Gastrocnemius medialis (tissue), 4 donors: ENCODE measurements at regions not wholly inside any gene's neighbourhood (a gene's known extent, or its start where the extent isn't known, plus 50 kb on each side); places are given as distances from the start of the nearest gene placed in this dataset.

Experiments
- ATAC-seq, 2 donors: fragments of 150-250 bp; one replicate each; pipeline ENCODE4 v1.9.1; 2016
- DNase-seq, 2 donors: peaks; one replicate each; pipeline ENCODE4 v3.0.0-alpha.2; 2019
- H3K27ac ChIP-seq, 4 donors: fragments of 200-600 bp; sonication (generic); 1 replicate in 1 of 4; 2 replicates in 3 of 4; pipeline ENCODE4 v1.5.1; 2016 to 2018; ENCODE audit warnings: mild to moderate bottlenecking in 2 of 4, moderate library complexity in 1 of 4
- H3K27me3 ChIP-seq, 3 donors: fragments of 200-600 bp; sonication (generic) in 2 of 3; 1 replicate in 1 of 3; 2 replicates in 2 of 3; pipeline versions ENCODE4 v1.5.1 to v1.6.0; 2016 to 2019; ENCODE audit warnings: mild to moderate bottlenecking in 1 of 3, moderate library complexity in 1 of 3
- H3K36me3 ChIP-seq, 2 donors: fragments of 200-600 bp; sonication (generic) in 1 of 2; one replicate each; pipeline ENCODE4 v1.5.1; 2017 to 2018
- H3K4me1 ChIP-seq, 2 donors: fragments of 200-600 bp; sonication (generic) in 1 of 2; one replicate each; pipeline ENCODE4 v1.5.1; 2016 to 2017; ENCODE audit warnings: mild to moderate bottlenecking in 2 of 2
- H3K4me3 ChIP-seq, 4 donors: fragments of 200-600 bp; sonication (generic) in 3 of 4; 1 replicate in 1 of 4; 2 replicates in 3 of 4; pipeline ENCODE4 v1.5.1; 2016 to 2019; ENCODE audit warnings: mild to moderate bottlenecking in 2 of 4
- H3K9me3 ChIP-seq, 3 donors: fragments of 200-600 bp; sonication (generic) in 2 of 3; 1 replicate in 1 of 3; 2 replicates in 2 of 3; pipeline ENCODE4 v1.5.1; 2016 to 2019
- POLR2A ChIP-seq, 2 donors: fragments of 450-650 bp; IDR thresholded peaks; one replicate each; pipeline ENCODE4 v1.6.1; 2017; ENCODE audit warnings: antibody characterized with exemption in 2 of 2, mild to moderate bottlenecking in 2 of 2, moderate library complexity in 2 of 2
- in situ Hi-C, 4 donors: fragments of 200-750 bp; cut with MboI; loops; one replicate each; pipeline versions ENCODE4 v1.15.0 to v1.8.0; 2017; ENCODE audit warnings: low sequenced_read_pairs in 4 of 4
- intact Hi-C: fragments of 100-400 bp; cut with DNase I; formaldehyde crosslinking; loops from one replicate; pipeline ENCODE4 v1.15.1; 2023; ENCODE audit warnings: low total_unique reads
- TF ChIP-seq, protein P1 (sequence below), 5 experiments: fragments of 450-650 bp in 3 of 5; fragments of 200-600 bp in 2 of 5; sonication (generic) in 2 of 5; IDR thresholded peaks in 4 of 5; conservative IDR thresholded peaks in 1 of 5; 1 replicate in 4 of 5; 2 replicates in 1 of 5; pipeline ENCODE4 v1.5.1; 2016 to 2019; ENCODE audit warnings: antibody characterized with exemption in 5 of 5, mild to moderate bottlenecking in 3 of 5, moderate library complexity in 3 of 5

- ATAC-seq (no peak), DNase-seq (no peak)
- H3K9me3 ChIP-seq: no peaks in the 10 kb centered on the region
- no peaks in the 10 kb centered on the region for H3K4me1 ChIP-seq
- in situ Hi-C loops (no loop called here), intact Hi-C loops (no loop called here)
- no peak for TF ChIP-seq POLR2A (IDR thresholded peaks at IDR 0.05)
- TF ChIP-seq, protein P1, sequence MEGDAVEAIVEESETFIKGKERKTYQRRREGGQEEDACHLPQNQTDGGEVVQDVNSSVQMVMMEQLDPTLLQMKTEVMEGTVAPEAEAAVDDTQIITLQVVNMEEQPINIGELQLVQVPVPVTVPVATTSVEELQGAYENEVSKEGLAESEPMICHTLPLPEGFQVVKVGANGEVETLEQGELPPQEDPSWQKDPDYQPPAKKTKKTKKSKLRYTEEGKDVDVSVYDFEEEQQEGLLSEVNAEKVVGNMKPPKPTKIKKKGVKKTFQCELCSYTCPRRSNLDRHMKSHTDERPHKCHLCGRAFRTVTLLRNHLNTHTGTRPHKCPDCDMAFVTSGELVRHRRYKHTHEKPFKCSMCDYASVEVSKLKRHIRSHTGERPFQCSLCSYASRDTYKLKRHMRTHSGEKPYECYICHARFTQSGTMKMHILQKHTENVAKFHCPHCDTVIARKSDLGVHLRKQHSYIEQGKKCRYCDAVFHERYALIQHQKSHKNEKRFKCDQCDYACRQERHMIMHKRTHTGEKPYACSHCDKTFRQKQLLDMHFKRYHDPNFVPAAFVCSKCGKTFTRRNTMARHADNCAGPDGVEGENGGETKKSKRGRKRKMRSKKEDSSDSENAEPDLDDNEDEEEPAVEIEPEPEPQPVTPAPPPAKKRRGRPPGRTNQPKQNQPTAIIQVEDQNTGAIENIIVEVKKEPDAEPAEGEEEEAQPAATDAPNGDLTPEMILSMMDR (IDR thresholded peaks at IDR 0.05 in 4 of 5, conservative IDR thresholded peaks at IDR 0.05 in 1 of 5): no peak
- no peaks in the 10 kb centered on the region for H3K36me3 ChIP-seq
- no peak overlapping the region for H3K27ac ChIP-seq
- no peak overlapping the region for H3K4me3 ChIP-seq
- H3K27me3 ChIP-seq: no peaks in the 10 kb centered on the region
Observed at GRCh38 chr5:162529886-162530285, 462.3 kb downstream of the GABRG2 start.

GRCh38 chr5:162543437-162543836, 475.9 kb downstream of the GABRG2 start:
- Histone ChIP-seq H3K36me3 (no peaks in the 10 kb centered on the region), H3K27ac (no peak overlapping the region), H3K4me1 (no peaks in the 10 kb centered on the region), H3K4me3 (no peak overlapping the region), H3K9me3 (no peaks in the 10 kb centered on the region), H3K27me3 (no peaks in the 10 kb centered on the region)
- in situ Hi-C loops: no loop called here
- no peak for ATAC-seq
- TF ChIP-seq POLR2A (IDR thresholded peaks at IDR 0.05): no peak
- TF ChIP-seq, protein P1 (IDR thresholded peaks at IDR 0.05 in 4 of 5, conservative IDR thresholded peaks at IDR 0.05 in 1 of 5): no peak
- no peak for DNase-seq
- intact Hi-C loops: no loop called here

DNA sequence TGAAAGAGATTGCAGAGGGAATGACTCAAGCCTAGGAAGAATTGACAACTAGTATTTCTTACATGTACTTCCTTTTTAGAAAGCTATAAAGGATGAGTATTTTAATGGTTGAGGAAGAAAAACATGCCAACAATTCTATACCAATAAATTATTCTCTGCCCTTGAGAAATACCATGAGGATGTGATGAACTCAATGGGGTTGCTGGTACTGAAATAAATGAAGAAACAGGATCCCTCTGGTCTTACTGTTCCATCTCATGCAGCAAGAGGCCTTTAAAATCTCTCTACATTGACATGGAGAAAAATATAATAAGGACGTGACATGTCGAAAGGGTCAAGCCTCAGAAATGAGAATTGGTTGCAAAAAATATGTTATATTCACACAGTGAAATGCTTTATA, 477.3 kb downstream of the GABRG2 start:
- no peaks in the 10 kb centered on the region for H3K4me1 ChIP-seq
- TF ChIP-seq POLR2A (IDR thresholded peaks at IDR 0.05): no peak
- TF ChIP-seq, protein P1 (IDR thresholded peaks at IDR 0.05 in 4 of 5, conservative IDR thresholded peaks at IDR 0.05 in 1 of 5): no peak
- H3K9me3 ChIP-seq: no peaks in the 10 kb centered on the region
- no peaks in the 10 kb centered on the region for H3K36me3 ChIP-seq
- H3K27ac ChIP-seq: no peak overlapping the region
- DNase-seq (no peak), ATAC-seq (no peak)
- H3K27me3 ChIP-seq: no peaks in the 10 kb centered on the region
- in situ Hi-C loops: no loop called here
- no peak overlapping the region for H3K4me3 ChIP-seq
- intact Hi-C loops: no loop called here

DNA sequence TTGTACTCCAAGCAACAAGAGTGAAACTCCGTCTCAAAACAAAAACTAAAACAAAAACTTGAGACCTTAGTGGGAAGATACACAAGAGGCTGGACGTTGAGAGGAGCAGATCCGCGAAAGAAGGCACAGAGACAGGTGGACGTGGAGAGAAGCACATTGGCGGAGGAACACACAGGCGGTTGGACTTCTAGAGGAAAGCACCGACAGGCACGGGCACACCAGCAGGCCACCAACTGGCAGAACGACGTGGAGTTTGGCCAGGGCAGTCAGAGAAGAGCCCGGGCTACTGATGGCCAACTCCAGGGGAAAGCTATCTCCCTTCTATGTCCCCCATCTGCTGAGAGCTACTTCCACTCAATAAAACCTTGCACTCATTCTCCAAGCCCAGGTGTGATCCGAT, 482.7 kb downstream of the GABRG2 start:
- TF ChIP-seq, protein P1 (IDR thresholded peaks at IDR 0.05 in 4 of 5, conservative IDR thresholded peaks at IDR 0.05 in 1 of 5): no peak
- TF ChIP-seq POLR2A (IDR thresholded peaks at IDR 0.05): no peak
- Histone ChIP-seq H3K4me3 (no peak overlapping the region), H3K4me1 (no peaks in the 10 kb centered on the region), H3K36me3 (no peaks in the 10 kb centered on the region), H3K27ac (no peak overlapping the region), H3K27me3 (no peaks in the 10 kb centered on the region), H3K9me3 (no peaks in the 10 kb centered on the region)
- in situ Hi-C loops: no loop called here
- DNase-seq (no peak), ATAC-seq (no peak)
- intact Hi-C loops: no loop called here

DNA sequence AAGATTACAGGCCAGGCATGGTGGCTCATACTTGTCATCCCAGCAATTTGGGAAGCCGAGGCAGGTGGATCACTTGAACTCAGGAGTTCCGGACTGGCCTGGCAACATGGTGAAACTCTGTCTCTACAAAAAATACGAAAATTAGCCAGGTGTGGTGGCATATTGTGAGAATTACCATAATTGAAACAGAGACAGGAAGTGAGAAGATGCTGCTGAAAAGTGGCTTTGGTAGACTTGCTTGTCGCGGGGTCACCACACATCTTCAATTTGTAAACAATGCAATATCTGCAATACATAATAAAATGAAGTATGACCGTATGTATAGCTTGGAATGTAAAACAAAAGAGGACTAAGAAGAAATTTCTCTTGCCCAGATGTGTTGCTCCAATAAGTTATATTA, 490.5 kb downstream of the GABRG2 start:
- Histone ChIP-seq H3K27me3 (no peaks in the 10 kb centered on the region), H3K27ac (no peak overlapping the region), H3K9me3 (no peaks in the 10 kb centered on the region), H3K4me1 (no peaks in the 10 kb centered on the region), H3K4me3 (no peak overlapping the region), H3K36me3 (no peaks in the 10 kb centered on the region)
- in situ Hi-C loops: no loop called here
- TF ChIP-seq, protein P1 (IDR thresholded peaks at IDR 0.05 in 4 of 5, conservative IDR thresholded peaks at IDR 0.05 in 1 of 5): no peak
- TF ChIP-seq POLR2A (IDR thresholded peaks at IDR 0.05): no peak
- intact Hi-C loops: no loop called here
- no peak for DNase-seq
- no peak for ATAC-seq
